ENCODE measurements at regions not wholly inside any gene's neighbourhood (a gene's known extent, or its start where the extent isn't known, plus 50 kb on each side); places are given as distances from the start of the nearest gene placed in this dataset.

- no peak for DNase-seq (ENCODE audit: low spot score)
- TF ChIP-seq, protein P1, sequence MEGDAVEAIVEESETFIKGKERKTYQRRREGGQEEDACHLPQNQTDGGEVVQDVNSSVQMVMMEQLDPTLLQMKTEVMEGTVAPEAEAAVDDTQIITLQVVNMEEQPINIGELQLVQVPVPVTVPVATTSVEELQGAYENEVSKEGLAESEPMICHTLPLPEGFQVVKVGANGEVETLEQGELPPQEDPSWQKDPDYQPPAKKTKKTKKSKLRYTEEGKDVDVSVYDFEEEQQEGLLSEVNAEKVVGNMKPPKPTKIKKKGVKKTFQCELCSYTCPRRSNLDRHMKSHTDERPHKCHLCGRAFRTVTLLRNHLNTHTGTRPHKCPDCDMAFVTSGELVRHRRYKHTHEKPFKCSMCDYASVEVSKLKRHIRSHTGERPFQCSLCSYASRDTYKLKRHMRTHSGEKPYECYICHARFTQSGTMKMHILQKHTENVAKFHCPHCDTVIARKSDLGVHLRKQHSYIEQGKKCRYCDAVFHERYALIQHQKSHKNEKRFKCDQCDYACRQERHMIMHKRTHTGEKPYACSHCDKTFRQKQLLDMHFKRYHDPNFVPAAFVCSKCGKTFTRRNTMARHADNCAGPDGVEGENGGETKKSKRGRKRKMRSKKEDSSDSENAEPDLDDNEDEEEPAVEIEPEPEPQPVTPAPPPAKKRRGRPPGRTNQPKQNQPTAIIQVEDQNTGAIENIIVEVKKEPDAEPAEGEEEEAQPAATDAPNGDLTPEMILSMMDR (IDR thresholded peaks at IDR 0.05; ENCODE audit: extremely low read depth, insufficient read depth, missing control alignments) = no peak
- in situ Hi-C loops (cut with MboI; ENCODE audit: low pct_unique_long_range_greater_than_20kb, low sequenced_read_pairs, unreplicated experiment) = no loop called here
Observed at GRCh38 chr6:15032015-15032414, 213.9 kb upstream of the JARID2 start.

- no peak for DNase-seq (ENCODE audit: low spot score)
- TF ChIP-seq, protein P1 (IDR thresholded peaks at IDR 0.05; ENCODE audit: extremely low read depth, insufficient read depth, missing control alignments) = no peak
Observed at GRCh38 chr6:15033850-15034203, 212.0 kb upstream of the JARID2 start.

GRCh38 chr6:15036690-15037245 is 209.1 kb upstream of the JARID2 start:
- TF ChIP-seq, protein P1 (IDR thresholded peaks at IDR 0.05; ENCODE audit: extremely low read depth, insufficient read depth, missing control alignments) = no peak
- no peak for DNase-seq (ENCODE audit: low spot score)
- in situ Hi-C loops (cut with MboI; ENCODE audit: low pct_unique_long_range_greater_than_20kb, low sequenced_read_pairs, unreplicated experiment) = no loop called here

More at GRCh38 chr6:15033850-15034203, 212.0 kb upstream of the JARID2 start:
- in situ Hi-C loops (cut with MboI; ENCODE audit: low pct_unique_long_range_greater_than_20kb, low sequenced_read_pairs, unreplicated experiment) = no loop called here

GRCh38 chr6:15037253-15037652 is 208.6 kb upstream of the JARID2 start:
- in situ Hi-C loops (cut with MboI; ENCODE audit: low pct_unique_long_range_greater_than_20kb, low sequenced_read_pairs, unreplicated experiment) = no loop called here
- no peak for DNase-seq (ENCODE audit: low spot score)
- TF ChIP-seq, protein P1 (IDR thresholded peaks at IDR 0.05; ENCODE audit: extremely low read depth, insufficient read depth, missing control alignments) = no peak

GRCh38 chr6:15038013-15038791 is 207.7 kb upstream of the JARID2 start:
- TF ChIP-seq, protein P1 (IDR thresholded peaks at IDR 0.05; ENCODE audit: extremely low read depth, insufficient read depth, missing control alignments) = no peak
- DNase-seq (ENCODE audit: low spot score) = no peak
- in situ Hi-C loops (cut with MboI; ENCODE audit: low pct_unique_long_range_greater_than_20kb, low sequenced_read_pairs, unreplicated experiment) = no loop called here

GRCh38 chr6:15039136-15039535 is 206.7 kb upstream of the JARID2 start:
- no peak for DNase-seq (ENCODE audit: low spot score)
- in situ Hi-C loops (cut with MboI; ENCODE audit: low pct_unique_long_range_greater_than_20kb, low sequenced_read_pairs, unreplicated experiment) = no loop called here
- TF ChIP-seq, protein P1 (IDR thresholded peaks at IDR 0.05; ENCODE audit: extremely low read depth, insufficient read depth, missing control alignments) = no peak

All from GM13977 (cell line).